GM12874 (cell line): ENCODE measurements at regions not wholly inside any gene's neighbourhood (a gene's known extent, or its start where the extent isn't known, plus 50 kb on each side); places are given as distances from the start of the nearest gene placed in this dataset.

ENCODE experiments used
- TF ChIP-seq, protein P1 (sequence below): IDR thresholded peaks from 2 replicates; pipeline ENCODE4 v1.5.1; 2011; ENCODE audit warnings: low read depth, mild to moderate bottlenecking, control low read depth, low read length, moderate library complexity; ENCODE audit not compliant: insufficient read depth

DNA sequence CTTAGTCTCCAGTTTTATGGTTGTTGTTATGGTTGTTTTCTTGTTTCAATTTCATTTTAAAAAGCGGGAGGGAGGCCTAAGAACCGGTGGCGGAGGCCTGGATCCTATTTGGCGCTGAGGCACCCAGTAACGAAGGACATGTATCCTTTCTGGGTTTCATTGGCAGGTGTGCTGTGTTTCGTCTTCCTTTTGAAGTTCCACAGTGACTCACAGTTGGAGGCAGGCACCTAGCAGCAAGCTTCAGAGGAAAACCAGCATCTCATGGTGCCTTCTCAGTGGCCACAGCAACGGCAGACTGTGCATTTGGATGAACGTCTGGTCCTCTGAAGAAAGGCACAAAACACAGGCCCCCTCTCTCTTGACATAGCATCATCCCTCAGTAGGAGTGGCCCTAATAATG is 697.2 kb downstream of the EFNB2 start:
- TF ChIP-seq, protein P1, sequence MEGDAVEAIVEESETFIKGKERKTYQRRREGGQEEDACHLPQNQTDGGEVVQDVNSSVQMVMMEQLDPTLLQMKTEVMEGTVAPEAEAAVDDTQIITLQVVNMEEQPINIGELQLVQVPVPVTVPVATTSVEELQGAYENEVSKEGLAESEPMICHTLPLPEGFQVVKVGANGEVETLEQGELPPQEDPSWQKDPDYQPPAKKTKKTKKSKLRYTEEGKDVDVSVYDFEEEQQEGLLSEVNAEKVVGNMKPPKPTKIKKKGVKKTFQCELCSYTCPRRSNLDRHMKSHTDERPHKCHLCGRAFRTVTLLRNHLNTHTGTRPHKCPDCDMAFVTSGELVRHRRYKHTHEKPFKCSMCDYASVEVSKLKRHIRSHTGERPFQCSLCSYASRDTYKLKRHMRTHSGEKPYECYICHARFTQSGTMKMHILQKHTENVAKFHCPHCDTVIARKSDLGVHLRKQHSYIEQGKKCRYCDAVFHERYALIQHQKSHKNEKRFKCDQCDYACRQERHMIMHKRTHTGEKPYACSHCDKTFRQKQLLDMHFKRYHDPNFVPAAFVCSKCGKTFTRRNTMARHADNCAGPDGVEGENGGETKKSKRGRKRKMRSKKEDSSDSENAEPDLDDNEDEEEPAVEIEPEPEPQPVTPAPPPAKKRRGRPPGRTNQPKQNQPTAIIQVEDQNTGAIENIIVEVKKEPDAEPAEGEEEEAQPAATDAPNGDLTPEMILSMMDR: no peak

DNA sequence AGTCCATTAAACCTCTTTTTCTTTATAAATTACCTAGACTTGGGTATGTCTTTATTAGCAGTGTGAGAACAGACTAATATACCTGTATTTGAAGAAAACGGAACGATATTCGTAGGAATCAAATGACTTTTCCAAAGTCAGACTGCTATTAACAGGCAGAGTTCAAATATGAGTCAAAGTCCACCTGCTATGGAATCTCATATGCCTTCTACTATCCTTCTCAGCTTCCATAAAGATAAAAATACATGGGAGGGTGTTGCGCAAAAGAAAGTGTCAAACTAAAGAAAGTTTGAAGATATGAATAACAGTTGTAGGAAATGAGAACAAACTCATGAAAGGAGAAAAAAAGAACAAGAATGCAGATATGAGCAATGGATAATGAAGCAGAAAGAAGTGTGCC is 704.6 kb downstream of the EFNB2 start:
- TF ChIP-seq, protein P1: no peak

DNA sequence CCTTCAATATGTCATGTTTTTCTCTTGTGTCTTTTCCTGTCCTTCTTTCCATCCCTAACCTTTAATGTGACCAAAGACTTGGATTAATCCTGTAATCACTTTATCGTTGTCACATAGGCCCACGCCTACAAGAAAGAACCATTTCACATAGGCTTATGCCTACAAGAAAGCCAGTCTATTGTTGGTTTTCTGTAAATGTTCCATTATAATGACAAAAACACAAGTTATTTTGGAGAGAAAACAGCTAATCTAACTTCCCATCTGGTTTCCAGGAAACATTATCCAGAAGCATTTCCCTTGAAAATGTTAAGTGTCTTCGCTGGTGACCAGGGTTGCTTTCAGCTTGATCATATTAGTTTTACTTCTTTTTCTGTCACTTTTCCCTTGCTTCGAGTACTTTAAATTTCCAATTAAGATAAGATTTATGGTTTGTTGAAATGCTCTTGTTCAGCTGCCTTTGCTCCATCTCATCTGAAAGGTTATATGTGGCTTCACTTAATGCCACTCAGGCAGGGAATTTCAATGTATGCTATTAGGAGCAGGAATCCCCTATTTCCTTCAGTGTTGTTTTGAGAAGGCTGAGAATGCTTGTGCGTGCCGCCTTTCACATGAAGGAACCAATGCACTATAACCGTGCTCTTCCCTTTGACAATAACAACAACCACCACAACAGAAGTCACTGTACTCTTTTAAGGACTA is 708.2 kb downstream of the EFNB2 start:
- TF ChIP-seq, protein P1: no peak

DNA sequence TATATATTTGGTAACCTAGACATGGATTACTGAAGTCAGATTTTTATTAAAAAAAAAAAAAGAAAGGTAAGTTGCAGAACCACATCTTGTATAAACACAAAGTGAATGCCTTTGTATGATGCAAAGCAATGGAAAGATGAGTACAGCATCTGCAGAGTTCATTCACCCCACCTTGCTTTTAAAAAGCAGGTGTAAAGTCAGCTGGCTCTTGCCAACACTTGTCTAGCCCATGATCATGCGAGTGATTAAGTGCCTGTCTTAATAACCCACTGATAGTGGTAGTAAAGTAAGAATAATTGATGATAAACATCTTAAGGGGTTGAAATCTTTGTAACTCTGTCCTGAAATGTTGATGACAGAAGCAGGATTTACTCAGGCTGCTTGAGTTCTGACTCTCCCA is 710.4 kb downstream of the EFNB2 start:
- TF ChIP-seq, protein P1: no peak

DNA sequence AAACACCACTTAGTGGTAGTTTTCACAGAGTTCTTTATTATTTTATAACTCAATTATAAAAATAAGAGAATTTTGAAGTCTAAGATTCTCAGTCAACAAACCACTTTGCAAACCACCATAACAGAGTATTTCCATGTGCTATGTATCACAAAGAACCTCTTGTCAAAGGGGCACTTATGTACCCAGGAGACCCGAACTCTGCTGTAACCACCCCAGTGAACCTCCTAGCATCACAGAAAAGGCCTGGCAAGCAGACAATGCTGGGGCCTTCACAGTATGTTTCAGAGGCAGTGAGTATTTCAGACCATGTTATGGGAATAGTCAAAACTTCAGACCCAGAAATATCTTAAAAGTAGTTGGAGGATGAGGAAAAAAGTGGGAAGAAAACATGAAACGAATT is 714.1 kb downstream of the EFNB2 start:
- TF ChIP-seq, protein P1: no peak

DNA sequence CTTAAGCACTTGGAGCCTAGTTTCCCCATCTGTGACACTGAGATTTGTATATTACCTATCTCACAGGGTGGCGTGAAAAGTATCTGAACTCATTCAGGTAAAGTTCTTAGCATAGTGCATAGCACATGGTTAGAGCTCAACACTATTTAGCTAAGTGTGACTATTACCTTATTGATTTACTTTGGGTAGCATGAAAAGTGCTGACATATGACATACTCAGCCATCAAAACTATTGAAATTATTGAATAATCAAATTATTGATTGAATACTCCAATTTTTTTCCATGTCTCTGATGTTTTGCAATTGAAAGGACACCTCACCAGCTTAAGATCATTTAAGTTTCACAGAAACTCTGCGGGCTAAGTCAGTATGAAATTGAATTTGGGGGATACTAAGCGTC is 715.0 kb downstream of the EFNB2 start:
- TF ChIP-seq, protein P1: no peak

DNA sequence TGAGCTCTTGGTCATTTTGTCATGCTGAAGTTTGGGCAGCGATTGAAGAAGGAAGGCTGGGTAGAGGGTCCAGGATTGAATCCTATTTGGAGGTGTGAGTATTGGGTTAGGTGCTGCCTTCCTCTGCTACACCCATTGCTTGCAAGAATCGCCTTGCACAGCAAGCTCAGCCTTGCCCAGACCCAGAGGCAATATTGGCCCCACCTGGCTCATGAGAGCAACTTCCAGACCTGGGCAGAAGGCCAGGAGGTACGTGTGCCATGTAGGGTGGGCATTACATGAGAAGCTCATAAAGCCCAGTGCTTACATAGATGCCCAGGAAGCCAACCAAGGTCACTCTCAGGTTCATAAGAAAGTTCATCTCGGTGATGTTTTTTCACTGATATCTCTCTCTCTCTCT is 718.0 kb downstream of the EFNB2 start:
- TF ChIP-seq, protein P1: no peak
